Cardiac fibroblast (primary cell): ENCODE measurements at regions not wholly inside any gene's neighbourhood (a gene's known extent, or its start where the extent isn't known, plus 50 kb on each side); places are given as distances from the start of the nearest gene placed in this dataset.

Experiments used
- DNase-seq, 2 donors: peaks; one replicate each; pipeline versions ENCODE4 v3.0.0 to v3.0.0-alpha.2; 2010; ENCODE audit warnings: low read depth in 2 of 2
- H3K4me3 ChIP-seq, 2 donors: replicated peaks in 1 of 2; 1 replicate in 1 of 2; 2 replicates in 1 of 2; pipeline ENCODE4 v1.5.1; 2011; ENCODE audit warnings: low read depth in 2 of 2, low read length in 2 of 2, mild to moderate bottlenecking in 2 of 2, moderate library complexity in 1 of 2
- CTCF ChIP-seq: IDR thresholded peaks from one replicate; pipeline ENCODE4 v1.5.1; 2011; ENCODE audit warnings: low read depth, mild to moderate bottlenecking, low read length, inconsistent platforms

DNA sequence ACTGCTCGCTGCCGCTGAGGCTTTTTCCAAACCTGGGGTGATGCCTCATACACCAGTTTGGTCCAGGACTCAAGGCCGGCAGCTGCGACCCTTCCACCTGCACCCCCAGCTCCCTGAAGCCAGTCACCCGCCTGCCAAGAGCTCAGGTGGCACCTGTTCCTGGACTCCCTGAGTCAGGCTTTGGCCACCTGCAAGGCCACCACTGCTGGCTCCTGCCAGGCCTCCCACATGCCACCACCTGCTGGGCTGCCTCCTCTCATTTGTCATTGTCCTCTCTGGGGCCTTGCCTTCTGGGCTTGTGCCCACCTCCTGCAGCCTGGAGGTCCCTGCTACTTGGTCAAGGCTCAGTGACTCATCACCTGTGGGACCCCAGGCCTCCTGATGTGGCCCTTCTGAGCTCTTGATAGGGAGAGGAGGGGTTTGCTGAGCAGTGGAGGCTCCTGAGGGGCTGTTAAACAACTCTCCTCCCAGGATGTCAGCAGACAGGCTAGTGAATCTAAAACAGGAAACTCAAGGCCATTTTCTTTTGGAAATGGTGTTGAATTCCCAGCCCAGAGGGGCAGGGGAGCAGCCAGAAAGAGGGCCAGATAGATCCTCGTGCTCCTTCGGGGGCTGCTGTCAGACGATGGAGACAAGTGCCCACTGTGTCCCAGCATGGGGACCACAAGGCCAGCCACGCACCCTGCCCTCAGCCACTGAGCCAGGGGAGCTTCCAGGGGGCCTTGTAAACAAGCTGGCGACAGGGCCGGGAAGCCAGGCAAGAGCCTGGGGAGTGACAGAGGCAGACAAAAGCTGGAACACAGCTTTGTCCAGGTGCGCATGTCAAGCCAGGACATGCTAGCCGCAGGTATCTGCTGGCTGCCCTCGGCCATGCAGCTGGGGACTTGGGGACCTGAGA is 416.8 kb downstream of the LRATD1 start:
- TF ChIP-seq CTCF: no peak
- no peak overlapping the region for H3K4me3 ChIP-seq
- DNase-seq: no peak

- no peak for TF ChIP-seq CTCF
- DNase-seq: no peak
Measured at GRCh38 chr2:15050483-15050882, 418.0 kb downstream of the LRATD1 start.

GRCh38 chr2:15053542-15053941 is 421.0 kb downstream of the LRATD1 start:
- H3K4me3 ChIP-seq: no peak overlapping the region
- no peak for DNase-seq
- no peak for TF ChIP-seq CTCF

More at GRCh38 chr2:15050483-15050882, 418.0 kb downstream of the LRATD1 start:
- no peak overlapping the region for H3K4me3 ChIP-seq

DNA sequence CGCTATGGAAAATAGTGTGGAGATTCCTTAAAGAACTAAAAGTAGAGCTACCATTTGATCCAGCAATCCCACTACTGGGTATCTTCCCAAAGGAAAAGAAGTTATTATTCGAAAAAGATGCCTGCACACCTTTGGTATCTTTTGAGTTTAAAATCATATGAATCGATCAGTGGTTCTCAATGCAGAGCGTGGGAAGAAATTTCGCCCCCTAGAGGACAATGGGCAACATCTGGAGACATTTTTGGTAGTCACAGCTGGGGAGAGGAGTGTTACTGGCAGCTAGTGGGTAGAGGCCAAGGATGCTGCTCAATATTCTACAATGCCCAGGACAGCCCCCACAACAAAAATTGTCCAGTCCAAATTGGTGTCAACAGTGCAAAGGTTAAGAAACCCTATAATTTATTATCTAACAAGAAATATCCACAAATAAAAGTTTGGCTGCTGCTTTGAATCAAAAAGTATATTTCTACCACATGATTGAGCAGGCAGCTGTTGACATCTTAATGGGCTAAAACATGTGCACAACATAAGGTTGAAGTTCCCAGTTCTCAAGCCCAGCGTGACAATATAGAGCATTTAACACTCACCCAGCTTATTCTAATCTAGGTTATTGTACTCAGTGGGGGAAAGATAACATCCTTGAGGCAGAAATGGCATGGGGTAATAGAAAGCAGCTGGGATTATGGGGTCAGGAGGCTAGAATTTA is 425.7 kb downstream of the LRATD1 start:
- DNase-seq: peak in 1 of 2 donors; percentile 1
- no peak for TF ChIP-seq CTCF
- no peak overlapping the region for H3K4me3 ChIP-seq

- no peak for TF ChIP-seq CTCF
- no peak overlapping the region for H3K4me3 ChIP-seq
- DNase-seq: no peak
Measured at GRCh38 chr2:15058721-15059157, 426.2 kb downstream of the LRATD1 start.

DNA sequence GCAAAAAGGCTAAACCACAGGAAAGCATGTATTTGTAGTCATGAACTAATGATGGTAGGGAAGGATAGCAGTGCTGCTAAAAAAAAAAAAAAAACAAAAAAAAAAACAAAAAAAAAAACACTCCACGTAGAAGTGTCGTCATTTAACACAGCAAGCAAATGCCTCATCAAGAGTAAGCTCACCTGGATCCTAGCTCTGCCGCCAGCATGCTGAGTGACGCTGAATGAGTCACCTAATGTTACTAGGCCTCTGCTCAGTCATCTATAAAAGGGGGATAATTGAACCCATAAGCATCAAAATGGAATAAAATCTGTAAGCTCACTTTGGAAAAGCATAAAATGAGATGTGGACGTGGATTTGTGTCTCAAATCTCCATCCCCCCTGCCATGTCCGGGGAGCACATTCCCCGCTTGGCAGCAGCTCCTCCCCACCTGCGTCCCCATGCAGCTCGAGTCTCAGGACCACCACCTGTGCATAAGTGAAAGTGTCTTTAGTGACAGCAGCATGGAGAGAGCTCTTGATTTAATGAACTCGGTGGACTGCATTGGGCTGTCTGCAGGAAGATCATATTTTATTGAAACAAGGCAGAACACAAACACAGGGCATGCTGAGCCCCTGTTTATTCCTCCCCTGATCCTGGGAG is 427.5 kb downstream of the LRATD1 start:
- H3K4me3 ChIP-seq: no peak overlapping the region
- no peak for DNase-seq
- no peak for TF ChIP-seq CTCF
